ENCODE measurements at regions not wholly inside any gene's neighbourhood (a gene's known extent, or its start where the extent isn't known, plus 50 kb on each side); places are given as distances from the start of the nearest gene placed in this dataset.
"Not testable (repeated sequence)": the region's sequence is repeated elsewhere in the genome, so short reads cannot be mapped to it uniquely, and the experiment has no call there.

DNA sequence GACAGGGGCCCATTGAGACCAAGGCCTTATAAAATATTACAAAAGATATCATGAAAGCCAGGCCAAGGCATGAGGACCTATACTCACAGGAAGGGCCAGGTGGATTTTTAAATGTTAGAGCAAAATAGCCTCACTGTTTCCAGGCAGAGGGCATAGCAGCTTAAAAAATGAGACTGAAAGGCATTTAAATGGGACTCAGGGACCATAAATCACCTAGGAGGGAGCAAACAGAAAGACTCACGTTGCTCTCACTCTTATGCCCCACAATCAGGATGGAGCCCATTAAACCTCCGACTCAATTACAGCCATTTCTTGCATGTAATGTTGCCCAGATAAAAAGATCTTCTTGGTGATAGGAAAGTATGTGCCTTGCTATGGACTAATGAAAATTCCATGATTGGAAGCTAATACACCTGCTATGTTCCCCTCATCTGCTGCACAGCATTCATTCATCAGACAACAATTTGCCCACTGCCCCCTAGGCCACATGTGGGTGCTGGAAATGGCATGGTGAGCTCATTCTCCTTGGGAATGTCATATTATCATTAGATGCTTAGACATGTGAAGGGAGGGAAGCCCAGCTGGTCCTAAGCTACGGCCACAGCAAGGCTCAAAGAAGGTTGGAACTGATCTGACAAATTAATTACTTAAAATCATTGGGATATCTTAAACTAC, 128.6 kb upstream of the GRIA1 start:
- no peaks in the 10 kb centered on the region for H3K9me3 ChIP-seq (replicated peaks; ENCODE audit: control insufficient read depth, low read depth, low read length)
- H3K27ac ChIP-seq (ENCODE audit: low read length) = no peak overlapping the region
- H3K36me3 ChIP-seq (ENCODE audit: control insufficient read depth, insufficient read depth, low read length) = no peaks in the 10 kb centered on the region
- WGBS (ENCODE audit: insufficient coverage) = no CpG with 5 or more reads among the region's 3 CpGs
- no peaks in the 10 kb centered on the region for H3K4me1 ChIP-seq (ENCODE audit: control insufficient read depth, insufficient read depth, low read length)
- no peak overlapping the region for H3K4me3 ChIP-seq (ENCODE audit: low read length)
- H3K27me3 ChIP-seq (ENCODE audit: control insufficient read depth, insufficient read depth, low read length) = no peaks in the 10 kb centered on the region
- DNase-seq = no peak

DNA sequence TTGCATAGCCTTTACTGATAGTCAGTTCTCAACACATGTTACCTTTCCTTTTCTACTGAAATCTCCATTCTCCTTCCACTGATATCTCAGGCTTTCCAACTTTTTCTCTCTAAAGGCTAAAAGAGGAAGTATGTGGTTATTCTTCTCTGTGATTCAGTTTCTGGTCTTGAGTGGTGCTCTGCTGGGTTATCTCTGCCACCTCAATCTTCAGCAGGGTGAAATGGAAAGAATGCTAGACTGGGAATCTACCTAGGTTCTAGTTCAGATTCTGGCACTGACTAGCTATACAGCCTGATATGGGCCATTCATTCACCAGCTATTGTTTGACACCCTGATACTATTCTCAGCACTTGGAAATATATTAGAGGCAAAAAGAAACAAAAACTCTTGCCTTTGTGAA, 124.9 kb upstream of the GRIA1 start:
- no peaks in the 10 kb centered on the region for H3K27me3 ChIP-seq (ENCODE audit: control insufficient read depth, insufficient read depth, low read length)
- DNase-seq = no peak
- no peak overlapping the region for H3K27ac ChIP-seq (ENCODE audit: low read length)
- no peaks in the 10 kb centered on the region for H3K9me3 ChIP-seq (replicated peaks; ENCODE audit: control insufficient read depth, low read depth, low read length)
- H3K36me3 ChIP-seq (ENCODE audit: control insufficient read depth, insufficient read depth, low read length) = no peaks in the 10 kb centered on the region
- H3K4me1 ChIP-seq (ENCODE audit: control insufficient read depth, insufficient read depth, low read length) = no peaks in the 10 kb centered on the region
- no peak overlapping the region for H3K4me3 ChIP-seq (ENCODE audit: low read length)

DNA sequence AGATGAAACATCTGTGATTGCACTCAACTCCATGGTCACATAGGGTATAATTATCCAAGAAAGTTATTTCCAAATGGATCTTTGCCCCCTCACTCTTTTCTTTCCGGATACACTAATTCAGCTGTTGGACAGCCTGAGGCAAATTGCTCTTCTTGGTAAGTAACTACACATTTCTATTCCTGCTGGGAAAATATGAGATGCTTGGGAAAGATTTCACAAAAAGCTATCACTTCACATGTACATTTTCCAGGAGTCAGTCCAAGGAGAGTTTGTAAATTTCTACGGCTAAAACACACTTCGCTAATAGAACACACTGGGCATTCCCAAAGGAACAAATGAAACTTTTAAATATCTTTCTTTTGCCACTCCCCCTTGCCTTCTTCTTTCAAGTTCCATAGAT, 123.0 kb upstream of the GRIA1 start:
- Histone ChIP-seq H3K36me3 (ENCODE audit: control insufficient read depth, insufficient read depth, low read length) (no peaks in the 10 kb centered on the region), H3K9me3 (replicated peaks; ENCODE audit: control insufficient read depth, low read depth, low read length) (no peaks in the 10 kb centered on the region), H3K4me1 (ENCODE audit: control insufficient read depth, insufficient read depth, low read length) (no peaks in the 10 kb centered on the region), H3K4me3 (ENCODE audit: low read length) (no peak overlapping the region), H3K27ac (ENCODE audit: low read length) (no peak overlapping the region), H3K27me3 (ENCODE audit: control insufficient read depth, insufficient read depth, low read length) (no peaks in the 10 kb centered on the region)
- DNase-seq = peak; percentile 95
- no CpG with 5 or more reads among the region's 3 CpGs for WGBS (ENCODE audit: insufficient coverage)

DNA sequence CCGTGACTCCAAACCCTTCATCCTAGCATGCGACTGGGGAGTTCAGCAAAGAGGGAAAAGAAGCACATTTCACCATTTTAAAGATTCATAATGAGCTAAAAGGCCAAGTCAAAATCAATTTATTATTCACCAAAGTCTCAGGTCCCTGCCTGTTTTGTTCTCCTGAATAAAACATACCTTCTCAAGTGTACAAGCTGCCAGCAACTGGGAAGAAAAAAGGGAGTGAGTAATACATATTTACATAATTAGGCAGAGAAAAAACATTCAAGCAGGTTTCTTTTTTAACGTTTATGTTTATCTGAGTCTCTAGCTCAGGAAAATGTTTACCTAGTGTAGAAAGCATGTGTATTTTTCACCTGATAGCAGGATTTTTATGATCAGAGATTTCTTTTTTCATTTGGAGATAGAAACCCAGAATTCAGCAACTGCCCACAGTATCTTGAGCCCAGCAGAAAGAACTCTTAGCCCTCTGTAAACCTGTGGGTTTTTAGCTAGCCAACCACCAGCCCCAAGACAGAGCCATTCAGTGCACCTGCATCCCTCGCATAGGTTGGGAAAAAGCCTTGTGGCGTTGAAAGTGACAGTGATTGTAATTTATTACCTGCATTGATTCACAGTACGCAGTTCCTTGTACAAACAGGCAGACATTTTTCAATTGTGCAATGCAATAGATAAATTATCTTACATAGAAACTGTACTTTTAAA, 117.9 kb upstream of the GRIA1 start:
- no peak overlapping the region for H3K27ac ChIP-seq (ENCODE audit: low read length)
- no peaks in the 10 kb centered on the region for H3K4me1 ChIP-seq (ENCODE audit: control insufficient read depth, insufficient read depth, low read length)
- DNase-seq = no peak
- no peaks in the 10 kb centered on the region for H3K9me3 ChIP-seq (replicated peaks; ENCODE audit: control insufficient read depth, low read depth, low read length)
- 82% methylated on average over 2 of the region's 6 CpGs for WGBS (ENCODE audit: insufficient coverage)
- H3K36me3 ChIP-seq (ENCODE audit: control insufficient read depth, insufficient read depth, low read length) = no peaks in the 10 kb centered on the region
- no peak overlapping the region for H3K4me3 ChIP-seq (ENCODE audit: low read length)
- no peaks in the 10 kb centered on the region for H3K27me3 ChIP-seq (ENCODE audit: control insufficient read depth, insufficient read depth, low read length)

DNA sequence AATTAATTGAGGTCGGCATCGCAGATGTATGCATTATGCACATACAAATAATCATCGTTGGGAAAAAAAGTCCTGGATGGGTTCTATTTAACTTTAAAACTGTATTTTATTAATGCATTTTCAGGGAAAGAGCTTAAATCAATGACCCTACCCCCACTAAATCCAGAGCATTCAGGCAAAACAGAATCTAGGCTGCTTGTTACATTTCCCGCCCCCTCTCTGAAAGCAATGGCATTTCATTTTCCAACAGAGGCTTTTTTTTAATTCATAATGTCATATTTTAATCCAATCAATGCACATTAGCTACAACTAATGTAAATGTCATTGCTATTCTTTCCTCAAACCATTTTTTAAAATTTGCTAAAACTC, 117.4 kb upstream of the GRIA1 start:
- DNase-seq = no peak
- no peak overlapping the region for H3K27ac ChIP-seq (ENCODE audit: low read length)
- no peak overlapping the region for H3K4me3 ChIP-seq (ENCODE audit: low read length)
- 44% methylated on average over 1 of the region's 4 CpGs for WGBS (ENCODE audit: insufficient coverage)
- H3K9me3 ChIP-seq (replicated peaks; ENCODE audit: control insufficient read depth, low read depth, low read length) = no peaks in the 10 kb centered on the region
- no peaks in the 10 kb centered on the region for H3K27me3 ChIP-seq (ENCODE audit: control insufficient read depth, insufficient read depth, low read length)
- no peaks in the 10 kb centered on the region for H3K4me1 ChIP-seq (ENCODE audit: control insufficient read depth, insufficient read depth, low read length)
- H3K36me3 ChIP-seq (ENCODE audit: control insufficient read depth, insufficient read depth, low read length) = no peaks in the 10 kb centered on the region

DNA sequence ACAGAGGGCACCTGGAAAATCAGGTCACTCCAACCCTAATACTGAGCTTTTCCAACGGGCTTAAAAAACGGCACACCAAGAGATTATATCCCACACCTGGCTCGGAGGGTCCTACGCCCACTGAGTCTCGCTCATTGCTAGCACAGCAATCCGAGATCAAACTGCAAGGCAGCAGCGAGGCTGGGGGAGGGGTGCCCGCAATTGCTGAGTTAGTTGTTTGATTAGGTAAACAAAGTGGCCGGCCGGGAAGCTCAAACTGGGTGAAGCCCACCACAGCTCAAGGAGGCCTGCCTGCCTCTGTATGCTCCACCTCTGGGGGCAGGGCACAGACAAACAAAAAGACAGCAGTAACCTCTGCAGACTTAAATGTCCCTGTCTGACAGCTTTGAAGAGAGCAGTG, 108.8 kb upstream of the GRIA1 start:
- H3K27ac ChIP-seq (ENCODE audit: low read length); DNase-seq; H3K4me3 ChIP-seq (ENCODE audit: low read length); H3K9me3 ChIP-seq (replicated peaks; ENCODE audit: control insufficient read depth, low read depth, low read length); H3K27me3 ChIP-seq (ENCODE audit: control insufficient read depth, insufficient read depth, low read length); H3K4me1 ChIP-seq (ENCODE audit: control insufficient read depth, insufficient read depth, low read length); H3K36me3 ChIP-seq (ENCODE audit: control insufficient read depth, insufficient read depth, low read length): not testable (repeated sequence)
- WGBS (ENCODE audit: insufficient coverage) = 94% methylated on average over 7 of the region's 10 CpGs

DNA sequence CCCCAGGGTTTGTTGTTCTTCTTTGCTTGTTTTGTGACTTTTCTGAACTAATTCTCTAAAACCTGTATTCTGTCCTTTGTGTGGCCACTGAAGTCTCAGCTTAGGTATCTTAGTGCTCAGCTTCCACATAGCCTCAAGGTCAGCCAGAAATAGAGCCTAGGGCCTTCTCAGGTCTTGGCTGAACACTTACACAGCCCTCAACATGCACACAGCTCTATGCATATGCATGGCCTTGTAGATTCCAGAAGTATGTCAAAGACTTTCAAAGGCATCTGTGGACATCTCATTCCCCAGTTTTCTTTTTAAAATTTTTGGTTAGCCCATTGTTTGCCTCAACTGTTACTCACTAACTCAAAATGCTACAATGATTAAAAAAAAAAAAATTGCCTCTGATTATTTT, 99.9 kb upstream of the GRIA1 start:
- DNase-seq = no peak
- Histone ChIP-seq H3K4me3 (ENCODE audit: low read length) (no peak overlapping the region), H3K27me3 (ENCODE audit: control insufficient read depth, insufficient read depth, low read length) (no peaks in the 10 kb centered on the region), H3K4me1 (ENCODE audit: control insufficient read depth, insufficient read depth, low read length) (no peaks in the 10 kb centered on the region), H3K27ac (ENCODE audit: low read length) (no peak overlapping the region), H3K9me3 (replicated peaks; ENCODE audit: control insufficient read depth, low read depth, low read length) (no peaks in the 10 kb centered on the region), H3K36me3 (ENCODE audit: control insufficient read depth, insufficient read depth, low read length) (no peaks in the 10 kb centered on the region)

DNA sequence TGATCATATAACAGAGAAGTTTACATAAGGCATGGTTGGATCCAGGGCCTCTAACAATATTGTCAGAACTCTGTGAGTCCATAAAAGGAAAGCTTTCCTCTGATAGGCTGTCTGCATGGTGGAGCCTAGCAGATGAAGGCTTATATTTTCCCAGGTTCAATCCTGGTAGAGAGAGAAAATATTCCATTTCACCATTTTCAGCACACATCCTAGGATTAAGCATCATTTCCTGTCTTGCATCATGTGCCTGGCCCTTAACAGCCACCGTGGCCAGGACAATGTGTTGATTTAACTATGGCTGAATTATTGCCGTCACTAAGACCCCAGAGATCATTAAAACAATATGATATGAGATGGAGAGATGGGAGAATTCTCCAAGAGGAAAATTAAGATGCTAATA, 90.9 kb upstream of the GRIA1 start:
- Histone ChIP-seq H3K36me3 (ENCODE audit: control insufficient read depth, insufficient read depth, low read length) (no peaks in the 10 kb centered on the region), H3K27ac (ENCODE audit: low read length) (no peak overlapping the region), H3K27me3 (ENCODE audit: control insufficient read depth, insufficient read depth, low read length) (no peaks in the 10 kb centered on the region), H3K9me3 (replicated peaks; ENCODE audit: control insufficient read depth, low read depth, low read length) (no peaks in the 10 kb centered on the region), H3K4me1 (ENCODE audit: control insufficient read depth, insufficient read depth, low read length) (no peaks in the 10 kb centered on the region), H3K4me3 (ENCODE audit: low read length) (no peak overlapping the region)
- no peak for DNase-seq
- WGBS (ENCODE audit: insufficient coverage) = no CpG with 5 or more reads among the region's 2 CpGs

DNA sequence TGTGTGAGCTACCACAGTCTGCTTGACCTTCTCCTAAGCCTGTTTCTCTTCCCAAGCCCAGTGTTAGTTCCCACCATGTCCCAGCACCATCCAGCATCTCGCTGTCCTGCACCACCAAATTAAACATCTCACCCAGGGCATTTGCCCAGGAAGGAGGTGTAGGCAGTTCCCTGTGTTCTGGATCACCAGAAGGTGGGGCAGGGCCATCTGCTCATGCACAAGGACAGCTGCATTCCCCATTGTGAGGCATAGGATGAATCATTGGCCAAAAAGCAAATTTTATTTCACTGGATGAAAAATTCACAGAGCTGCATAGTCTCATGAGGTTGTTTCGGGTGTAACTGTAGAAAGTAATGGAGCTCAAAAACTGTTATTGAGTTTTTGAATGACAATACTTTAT, 89.5 kb upstream of the GRIA1 start:
- H3K27me3 ChIP-seq (ENCODE audit: control insufficient read depth, insufficient read depth, low read length) = no peaks in the 10 kb centered on the region
- H3K36me3 ChIP-seq (ENCODE audit: control insufficient read depth, insufficient read depth, low read length) = no peaks in the 10 kb centered on the region
- no peak for DNase-seq

DNA sequence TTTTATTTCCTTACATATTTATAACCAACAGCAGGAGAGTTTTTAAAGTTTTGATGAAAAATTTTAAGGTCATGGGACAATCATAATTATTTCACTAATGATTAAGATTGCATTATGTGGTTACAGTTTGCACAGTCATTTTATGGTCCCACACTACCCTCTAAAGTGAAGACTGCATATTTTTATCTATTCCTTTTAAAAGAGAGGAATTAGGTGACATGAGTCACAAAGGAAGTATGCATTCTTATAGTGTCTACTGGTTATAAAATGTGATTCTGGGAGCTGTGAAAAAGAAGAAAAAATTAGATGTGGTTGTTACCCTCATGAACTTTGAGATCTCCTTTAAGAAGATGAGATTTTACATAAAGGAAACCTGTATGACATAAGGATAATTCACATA, 87.9 kb upstream of the GRIA1 start:
- Histone ChIP-seq H3K4me1 (ENCODE audit: control insufficient read depth, insufficient read depth, low read length) (no peaks in the 10 kb centered on the region), H3K27me3 (ENCODE audit: control insufficient read depth, insufficient read depth, low read length) (no peaks in the 10 kb centered on the region), H3K4me3 (ENCODE audit: low read length) (no peak overlapping the region), H3K27ac (ENCODE audit: low read length) (no peak overlapping the region), H3K36me3 (ENCODE audit: control insufficient read depth, insufficient read depth, low read length) (no peaks in the 10 kb centered on the region), H3K9me3 (replicated peaks; ENCODE audit: control insufficient read depth, low read depth, low read length) (no peaks in the 10 kb centered on the region)
- DNase-seq = no peak

More for the DNA sequence above, 89.5 kb upstream of the GRIA1 start:
- Histone ChIP-seq H3K4me1 (ENCODE audit: control insufficient read depth, insufficient read depth, low read length) (no peaks in the 10 kb centered on the region), H3K9me3 (replicated peaks; ENCODE audit: control insufficient read depth, low read depth, low read length) (no peaks in the 10 kb centered on the region), H3K27ac (ENCODE audit: low read length) (no peak overlapping the region), H3K4me3 (ENCODE audit: low read length) (no peak overlapping the region)
- WGBS (ENCODE audit: insufficient coverage) = 83% methylated on average over 1 of the region's 2 CpGs

DNA sequence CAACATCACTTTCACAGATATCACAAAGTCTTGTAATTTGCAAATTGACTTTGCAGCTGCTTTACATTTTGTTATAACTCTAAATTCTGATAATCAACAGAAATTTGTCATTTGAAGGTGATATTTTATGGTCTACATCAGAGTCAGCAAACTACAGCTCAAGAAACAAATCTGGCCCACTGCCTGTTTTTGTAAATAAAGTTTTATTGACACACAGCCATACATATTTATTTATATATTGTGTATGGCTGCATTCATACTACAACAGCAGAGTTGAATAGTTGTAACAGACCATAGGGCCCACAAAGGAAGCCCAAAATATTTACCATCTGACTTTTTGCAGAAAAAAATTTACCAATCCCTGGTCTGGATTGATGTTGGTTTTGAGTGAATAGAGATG, 87.0 kb upstream of the GRIA1 start:
- Histone ChIP-seq H3K27ac (ENCODE audit: low read length) (no peak overlapping the region), H3K36me3 (ENCODE audit: control insufficient read depth, insufficient read depth, low read length) (no peaks in the 10 kb centered on the region), H3K4me1 (ENCODE audit: control insufficient read depth, insufficient read depth, low read length) (no peaks in the 10 kb centered on the region), H3K9me3 (replicated peaks; ENCODE audit: control insufficient read depth, low read depth, low read length) (no peaks in the 10 kb centered on the region), H3K27me3 (ENCODE audit: control insufficient read depth, insufficient read depth, low read length) (no peaks in the 10 kb centered on the region), H3K4me3 (ENCODE audit: low read length) (no peak overlapping the region)
- no peak for DNase-seq
